ENCODE measurements at regions not wholly inside any gene's neighbourhood (a gene's known extent, or its start where the extent isn't known, plus 50 kb on each side); places are given as distances from the start of the nearest gene placed in this dataset.
"Not testable (repeated sequence)": the region's sequence is repeated elsewhere in the genome, so short reads cannot be mapped to it uniquely, and the experiment has no call there.

GRCh38 chr9:135405145-135405464 is 74.5 kb upstream of the PPP1R26 start:
- not testable (repeated sequence) for H3K27me3 ChIP-seq (ENCODE audit: control insufficient read depth, insufficient read depth, low read length); DNase-seq
- WGBS (ENCODE audit: insufficient coverage, low lambda C conversion rate) = no CpG with 5 or more reads among the region's 12 CpGs

GRCh38 chr9:135408476-135409254 is 70.9 kb upstream of the PPP1R26 start:
- Histone ChIP-seq H3K27ac (ENCODE audit: low read length) (no peak overlapping the region), H3K9me3 (ENCODE audit: control insufficient read depth, low read depth, low read length) (no peaks in the 10 kb centered on the region), H3K4me3 (ENCODE audit: low read length) (no peak overlapping the region), H3K4me1 (ENCODE audit: control insufficient read depth, insufficient read depth, low read length) (no peaks in the 10 kb centered on the region), H3K36me3 (ENCODE audit: control insufficient read depth, insufficient read depth, low read length) (no peaks in the 10 kb centered on the region), H3K27me3 (ENCODE audit: control insufficient read depth, insufficient read depth, low read length) (no peaks in the 10 kb centered on the region)
- no peak for DNase-seq
- no CpG with 5 or more reads among the region's 14 CpGs for WGBS (ENCODE audit: insufficient coverage, low lambda C conversion rate)

More at GRCh38 chr9:135405145-135405464, 74.5 kb upstream of the PPP1R26 start:
- H3K9me3 ChIP-seq (ENCODE audit: control insufficient read depth, low read depth, low read length); H3K4me1 ChIP-seq (ENCODE audit: control insufficient read depth, insufficient read depth, low read length); H3K36me3 ChIP-seq (ENCODE audit: control insufficient read depth, insufficient read depth, low read length); H3K4me3 ChIP-seq (ENCODE audit: low read length); H3K27ac ChIP-seq (ENCODE audit: low read length): not testable (repeated sequence)

GRCh38 chr9:135409286-135410200 is 70.0 kb upstream of the PPP1R26 start:
- DNase-seq = no peak
- Histone ChIP-seq H3K4me3 (ENCODE audit: low read length) (no peak overlapping the region), H3K27me3 (ENCODE audit: control insufficient read depth, insufficient read depth, low read length) (no peaks in the 10 kb centered on the region), H3K9me3 (ENCODE audit: control insufficient read depth, low read depth, low read length) (no peaks in the 10 kb centered on the region), H3K36me3 (ENCODE audit: control insufficient read depth, insufficient read depth, low read length) (no peaks in the 10 kb centered on the region), H3K4me1 (ENCODE audit: control insufficient read depth, insufficient read depth, low read length) (no peaks in the 10 kb centered on the region), H3K27ac (ENCODE audit: low read length) (no peak overlapping the region)
- WGBS (ENCODE audit: insufficient coverage, low lambda C conversion rate) = no CpG with 5 or more reads among the region's 30 CpGs

- Histone ChIP-seq H3K36me3 (ENCODE audit: control insufficient read depth, insufficient read depth, low read length) (no peaks in the 10 kb centered on the region), H3K9me3 (ENCODE audit: control insufficient read depth, low read depth, low read length) (no peaks in the 10 kb centered on the region), H3K4me3 (ENCODE audit: low read length) (no peak overlapping the region), H3K27me3 (ENCODE audit: control insufficient read depth, insufficient read depth, low read length) (no peaks in the 10 kb centered on the region), H3K4me1 (ENCODE audit: control insufficient read depth, insufficient read depth, low read length) (no peaks in the 10 kb centered on the region), H3K27ac (ENCODE audit: low read length) (no peak overlapping the region)
- no CpG with 5 or more reads among the region's 7 CpGs for WGBS (ENCODE audit: insufficient coverage, low lambda C conversion rate)
- no peak for DNase-seq
Measured at GRCh38 chr9:135410421-135410820, 69.2 kb upstream of the PPP1R26 start.

DNA sequence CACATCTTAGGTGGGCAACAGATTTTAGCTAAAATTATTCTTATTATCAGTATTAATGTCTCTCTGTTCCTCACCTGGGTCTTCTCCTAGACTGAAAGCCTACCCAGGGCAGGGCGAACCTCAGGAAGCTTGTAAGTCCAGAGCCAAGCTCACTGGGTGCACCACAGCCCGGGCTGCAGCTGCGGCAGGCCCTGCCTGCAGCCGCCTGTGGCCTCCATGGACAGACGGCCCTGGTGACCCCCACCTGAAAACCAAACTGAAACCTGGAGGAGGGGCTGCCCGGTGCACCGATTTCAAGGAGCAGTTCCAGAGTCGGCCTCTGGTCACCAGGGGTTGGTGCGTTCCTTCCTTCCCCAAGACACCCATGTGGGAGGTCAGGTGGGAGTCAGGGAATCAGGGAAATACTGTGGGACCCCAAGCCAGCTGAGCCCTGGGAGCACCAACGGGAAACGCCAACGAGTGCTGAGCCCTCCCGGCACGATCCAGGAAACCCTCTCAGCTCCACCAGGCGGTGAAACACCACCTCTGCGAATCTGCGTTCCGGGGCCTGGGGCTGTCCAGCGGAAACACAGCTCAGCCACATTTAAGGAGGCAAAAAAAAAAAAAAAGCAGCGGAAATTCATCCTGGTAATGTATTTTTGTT is 68.6 kb upstream of the PPP1R26 start:
- WGBS (ENCODE audit: insufficient coverage, low lambda C conversion rate) = no CpG with 5 or more reads among the region's 20 CpGs
- Histone ChIP-seq H3K9me3 (ENCODE audit: control insufficient read depth, low read depth, low read length) (no peaks in the 10 kb centered on the region), H3K36me3 (ENCODE audit: control insufficient read depth, insufficient read depth, low read length) (no peaks in the 10 kb centered on the region), H3K27me3 (ENCODE audit: control insufficient read depth, insufficient read depth, low read length) (no peaks in the 10 kb centered on the region), H3K4me3 (ENCODE audit: low read length) (no peak overlapping the region), H3K4me1 (ENCODE audit: control insufficient read depth, insufficient read depth, low read length) (no peaks in the 10 kb centered on the region), H3K27ac (ENCODE audit: low read length) (no peak overlapping the region)
- DNase-seq = no peak

DNA sequence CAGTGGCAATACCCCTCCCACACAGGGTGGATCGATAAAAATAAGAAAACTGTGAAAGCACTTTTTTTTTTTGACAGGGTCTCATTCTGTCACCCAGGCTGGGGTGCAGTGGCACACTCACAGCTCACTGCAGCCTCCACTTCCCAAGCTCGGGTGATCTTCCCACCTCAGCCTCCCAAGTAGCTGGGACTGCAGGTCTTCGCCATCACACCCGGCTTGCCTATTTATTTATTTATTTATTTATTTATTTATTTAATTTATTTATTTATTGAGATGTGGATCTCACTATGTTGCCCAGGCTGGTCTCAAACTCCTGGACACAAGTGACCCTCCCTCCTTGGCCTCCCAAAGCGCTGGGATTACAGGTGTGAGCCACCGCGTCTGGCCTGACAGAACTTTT is 68.0 kb upstream of the PPP1R26 start:
- not testable (repeated sequence) for H3K36me3 ChIP-seq (ENCODE audit: control insufficient read depth, insufficient read depth, low read length); H3K9me3 ChIP-seq (ENCODE audit: control insufficient read depth, low read depth, low read length); H3K27me3 ChIP-seq (ENCODE audit: control insufficient read depth, insufficient read depth, low read length); H3K4me3 ChIP-seq (ENCODE audit: low read length); DNase-seq; H3K27ac ChIP-seq (ENCODE audit: low read length); H3K4me1 ChIP-seq (ENCODE audit: control insufficient read depth, insufficient read depth, low read length)
- WGBS (ENCODE audit: insufficient coverage, low lambda C conversion rate) = 100% methylated on average over 1 of the region's 7 CpGs

DNA sequence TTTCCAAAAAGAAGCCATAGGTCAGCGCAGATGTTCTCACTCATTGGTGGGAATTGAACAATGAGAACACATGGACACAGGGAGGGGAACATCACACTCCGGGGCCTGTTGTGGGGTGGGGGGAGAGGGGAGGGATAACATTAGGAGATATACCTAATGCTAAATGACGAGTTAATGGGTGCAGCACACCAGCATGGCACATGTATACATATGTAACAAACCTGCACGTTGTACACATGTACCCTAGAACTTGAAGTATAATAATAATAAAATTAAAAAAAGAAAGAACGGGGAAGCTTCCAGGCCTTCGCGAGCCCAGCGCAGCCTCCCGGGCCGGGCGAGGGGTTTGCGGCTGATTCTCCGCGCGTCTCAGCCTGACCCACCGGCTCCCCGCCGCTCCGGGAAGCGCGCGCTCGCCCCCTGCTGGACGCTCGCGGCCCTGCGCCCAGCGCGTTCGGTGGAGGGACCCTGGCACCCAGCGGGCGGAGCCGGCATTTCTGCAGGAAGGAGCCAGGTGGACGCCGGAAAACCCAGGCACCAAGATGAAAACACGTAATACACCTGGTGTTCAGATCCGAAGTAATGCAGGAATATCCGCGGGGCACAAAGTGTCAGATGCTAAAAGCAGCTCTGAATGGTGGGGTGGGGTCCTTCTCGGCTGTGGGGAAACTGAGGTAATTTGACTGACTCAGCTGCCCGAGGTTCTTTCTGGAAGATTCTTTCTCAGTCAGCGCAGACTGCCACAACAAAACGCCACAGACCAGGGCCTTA is 67.1 kb upstream of the PPP1R26 start:
- peak; percentile 54 to 56 for DNase-seq
- not testable (repeated sequence) for H3K4me1 ChIP-seq (ENCODE audit: control insufficient read depth, insufficient read depth, low read length); H3K27me3 ChIP-seq (ENCODE audit: control insufficient read depth, insufficient read depth, low read length); H3K27ac ChIP-seq (ENCODE audit: low read length); H3K4me3 ChIP-seq (ENCODE audit: low read length); H3K9me3 ChIP-seq (ENCODE audit: control insufficient read depth, low read depth, low read length); H3K36me3 ChIP-seq (ENCODE audit: control insufficient read depth, insufficient read depth, low read length)
- WGBS (ENCODE audit: insufficient coverage, low lambda C conversion rate) = no CpG with 5 or more reads among the region's 43 CpGs

DNA sequence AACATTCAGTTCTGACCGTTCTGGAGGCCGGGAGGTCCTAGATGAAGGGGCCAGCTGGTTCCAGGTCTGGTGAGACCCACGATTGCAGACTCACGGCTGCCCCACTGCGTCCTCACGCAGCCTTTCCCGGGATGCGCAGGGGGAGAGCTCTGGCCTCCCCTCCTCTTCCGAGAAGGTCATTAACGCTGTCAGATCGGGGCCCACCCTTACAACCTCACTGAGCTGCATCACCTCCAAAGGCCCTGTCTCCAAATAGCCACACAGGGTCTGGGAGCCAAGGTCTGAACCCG is 66.6 kb upstream of the PPP1R26 start:
- H3K27me3 ChIP-seq (ENCODE audit: control insufficient read depth, insufficient read depth, low read length) = no peaks in the 10 kb centered on the region
- WGBS (ENCODE audit: insufficient coverage, low lambda C conversion rate) = no CpG with 5 or more reads among the region's 12 CpGs
- no peak for DNase-seq

GRCh38 chr9:135413461-135413860 is 66.1 kb upstream of the PPP1R26 start:
- Histone ChIP-seq H3K4me1 (ENCODE audit: control insufficient read depth, insufficient read depth, low read length) (no peaks in the 10 kb centered on the region), H3K36me3 (ENCODE audit: control insufficient read depth, insufficient read depth, low read length) (no peaks in the 10 kb centered on the region), H3K27ac (ENCODE audit: low read length) (no peak overlapping the region), H3K4me3 (ENCODE audit: low read length) (no peak overlapping the region), H3K9me3 (ENCODE audit: control insufficient read depth, low read depth, low read length) (no peaks in the 10 kb centered on the region), H3K27me3 (ENCODE audit: control insufficient read depth, insufficient read depth, low read length) (no peaks in the 10 kb centered on the region)
- no peak for DNase-seq
- no CpG with 5 or more reads among the region's 18 CpGs for WGBS (ENCODE audit: insufficient coverage, low lambda C conversion rate)

More for the DNA sequence above, 66.6 kb upstream of the PPP1R26 start:
- Histone ChIP-seq H3K36me3 (ENCODE audit: control insufficient read depth, insufficient read depth, low read length) (no peaks in the 10 kb centered on the region), H3K9me3 (ENCODE audit: control insufficient read depth, low read depth, low read length) (no peaks in the 10 kb centered on the region), H3K4me1 (ENCODE audit: control insufficient read depth, insufficient read depth, low read length) (no peaks in the 10 kb centered on the region), H3K27ac (ENCODE audit: low read length) (no peak overlapping the region), H3K4me3 (ENCODE audit: low read length) (no peak overlapping the region)

DNA sequence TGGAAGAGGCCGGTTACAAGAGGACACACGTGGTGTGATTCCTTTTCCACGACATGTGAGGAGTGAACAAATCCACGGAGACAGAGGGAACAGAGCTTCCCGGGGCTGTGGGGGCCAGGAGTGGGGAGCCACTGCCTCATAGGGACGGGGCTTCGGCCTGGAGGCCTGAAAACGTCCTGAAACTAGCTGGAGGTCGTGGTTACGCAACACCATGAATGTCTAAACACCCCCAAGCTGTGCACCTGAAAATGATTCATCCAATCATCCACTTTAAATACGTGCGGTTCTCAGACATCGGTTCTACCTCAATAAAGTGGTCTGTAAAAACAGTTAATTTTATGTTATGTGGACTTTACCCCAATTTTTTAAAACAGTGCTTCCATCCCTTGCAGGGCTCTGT is 65.3 kb upstream of the PPP1R26 start:
- H3K36me3 ChIP-seq (ENCODE audit: control insufficient read depth, insufficient read depth, low read length) = no peaks in the 10 kb centered on the region
- WGBS (ENCODE audit: insufficient coverage, low lambda C conversion rate) = no CpG with 5 or more reads among the region's 13 CpGs
- H3K9me3 ChIP-seq (ENCODE audit: control insufficient read depth, low read depth, low read length) = no peaks in the 10 kb centered on the region
- H3K4me3 ChIP-seq (ENCODE audit: low read length) = no peak overlapping the region
- no peaks in the 10 kb centered on the region for H3K4me1 ChIP-seq (ENCODE audit: control insufficient read depth, insufficient read depth, low read length)
- no peak for DNase-seq
- H3K27me3 ChIP-seq (ENCODE audit: control insufficient read depth, insufficient read depth, low read length) = no peaks in the 10 kb centered on the region
- H3K27ac ChIP-seq (ENCODE audit: low read length) = no peak overlapping the region

Data from large intestine (tissue), 3 donors.